ENCODE measurements at regions not wholly inside any gene's neighbourhood (a gene's known extent, or its start where the extent isn't known, plus 50 kb on each side); places are given as distances from the start of the nearest gene placed in this dataset.

DNA sequence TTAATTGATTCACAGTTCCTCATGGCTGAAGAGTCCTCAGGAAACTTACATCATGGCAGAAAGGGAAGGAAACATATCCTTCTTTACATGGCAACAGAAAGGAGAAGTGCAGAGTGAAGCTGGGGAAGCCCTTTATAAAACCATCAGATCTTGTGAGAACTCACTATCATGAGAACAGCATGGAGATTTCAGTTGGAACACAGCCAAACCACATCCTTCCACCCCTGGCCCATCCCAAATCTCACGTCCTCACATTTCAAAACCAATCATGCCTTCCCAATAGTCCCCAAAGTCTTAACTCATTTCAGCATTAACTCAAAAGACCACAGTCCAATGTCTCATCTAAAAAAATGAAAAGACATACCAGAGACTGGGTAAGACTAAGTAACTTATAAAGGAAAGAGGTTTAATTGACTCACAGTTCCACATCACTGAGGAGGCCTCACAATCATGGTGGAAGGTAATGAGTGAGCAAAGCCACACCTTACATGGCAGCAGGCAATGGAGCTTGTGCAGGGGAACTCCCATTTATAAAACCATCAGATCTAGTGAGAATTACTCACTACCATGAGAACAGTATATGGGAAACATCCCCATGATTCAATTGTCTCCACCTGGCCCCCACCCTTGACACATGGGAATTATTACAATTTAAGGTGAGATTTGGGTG is 105.2 kb downstream of the MRPL39 start:
- BruUV-seq (replicated peaks), result no TSS peak
- no peak overlapping the region for H3K4me2 ChIP-seq (ENCODE audit: insufficient read depth, low read length)
- FAIRE-seq (no peak), DNase-seq (ENCODE audit: low read depth, low spot score) (no peak)
- H3K4me1 ChIP-seq (ENCODE audit: control insufficient read depth, extremely low read depth, insufficient read depth, low read length), result no peaks in the 10 kb centered on the region
- H2AFZ ChIP-seq (ENCODE audit: low read depth, low read length), result no peak overlapping the region
- H3K9me1 ChIP-seq (replicated peaks; ENCODE audit: control insufficient read depth, extremely low read depth, insufficient read depth, low read length), result no peaks in the 10 kb centered on the region
- dilution Hi-C loops (cut with MboI; ENCODE audit: extremely low pct_ligation_motif_present, low sequenced_read_pairs) (no loop called here), intact Hi-C loops (cut with micrococcal nuclease) (no loop called here)
- no peak overlapping the region for H3K9ac ChIP-seq (replicated peaks; ENCODE audit: extremely low read depth, insufficient read depth, low read length)
- no peak overlapping the region for H3K27ac ChIP-seq (ENCODE audit: insufficient read depth, low read depth, low read length)
- H3K9me3 ChIP-seq (replicated peaks; ENCODE audit: control insufficient read depth, insufficient read depth, low read length), result no peaks in the 10 kb centered on the region
- CTCF ChIA-PET, result no interaction called here
- no peaks in the 10 kb centered on the region for H4K20me1 ChIP-seq (replicated peaks; ENCODE audit: control insufficient read depth, extremely low read depth, insufficient read depth, low read length)
- H3K27me3 ChIP-seq (ENCODE audit: control insufficient read depth in 2 of 2, insufficient read depth in 2 of 2, low read length in 2 of 2), result no peaks in the 10 kb centered on the region
- TF ChIP-seq, protein P1, sequence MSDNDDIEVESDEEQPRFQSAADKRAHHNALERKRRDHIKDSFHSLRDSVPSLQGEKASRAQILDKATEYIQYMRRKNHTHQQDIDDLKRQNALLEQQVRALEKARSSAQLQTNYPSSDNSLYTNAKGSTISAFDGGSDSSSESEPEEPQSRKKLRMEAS (IDR thresholded peaks at IDR 0.05; ENCODE audit: insufficient read depth, insufficient read length), result no peak
- TF ChIP-seq POLR2AphosphoS5 (IDR thresholded peaks at IDR 0.05; ENCODE audit: insufficient read depth, low read depth, low read length) (no peak), GATA2 (IDR thresholded peaks at IDR 0.05; ENCODE audit: insufficient read depth, insufficient read length, low read depth, low read length) (no peak), POLR2A (IDR thresholded peaks at IDR 0.05; ENCODE audit: low read depth, low read length) (no peak), MYC (IDR thresholded peaks at IDR 0.05; ENCODE audit: low read depth, low read length) (no peak), JUN (IDR thresholded peaks at IDR 0.05; ENCODE audit: borderline replicate concordance, insufficient read depth, insufficient read length, low read depth) (no peak), FOS (IDR thresholded peaks at IDR 0.05; ENCODE audit: borderline replicate concordance, insufficient read depth, low read length) (no peak), EZH2 (IDR thresholded peaks at IDR 0.05; ENCODE audit: borderline replicate concordance, low read depth, low read length, severe bottlenecking) (no peak)
- TF ChIP-seq, protein P2, sequence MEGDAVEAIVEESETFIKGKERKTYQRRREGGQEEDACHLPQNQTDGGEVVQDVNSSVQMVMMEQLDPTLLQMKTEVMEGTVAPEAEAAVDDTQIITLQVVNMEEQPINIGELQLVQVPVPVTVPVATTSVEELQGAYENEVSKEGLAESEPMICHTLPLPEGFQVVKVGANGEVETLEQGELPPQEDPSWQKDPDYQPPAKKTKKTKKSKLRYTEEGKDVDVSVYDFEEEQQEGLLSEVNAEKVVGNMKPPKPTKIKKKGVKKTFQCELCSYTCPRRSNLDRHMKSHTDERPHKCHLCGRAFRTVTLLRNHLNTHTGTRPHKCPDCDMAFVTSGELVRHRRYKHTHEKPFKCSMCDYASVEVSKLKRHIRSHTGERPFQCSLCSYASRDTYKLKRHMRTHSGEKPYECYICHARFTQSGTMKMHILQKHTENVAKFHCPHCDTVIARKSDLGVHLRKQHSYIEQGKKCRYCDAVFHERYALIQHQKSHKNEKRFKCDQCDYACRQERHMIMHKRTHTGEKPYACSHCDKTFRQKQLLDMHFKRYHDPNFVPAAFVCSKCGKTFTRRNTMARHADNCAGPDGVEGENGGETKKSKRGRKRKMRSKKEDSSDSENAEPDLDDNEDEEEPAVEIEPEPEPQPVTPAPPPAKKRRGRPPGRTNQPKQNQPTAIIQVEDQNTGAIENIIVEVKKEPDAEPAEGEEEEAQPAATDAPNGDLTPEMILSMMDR (IDR thresholded peaks at IDR 0.05; ENCODE audit: extremely low read depth in 1 of 2, insufficient read depth in 1 of 2, low read depth in 1 of 2, low read length in 2 of 2), result no peak
- POLR2A ChIA-PET, result no interaction called here
- H3K4me3 ChIP-seq (replicated peaks in 1 of 3; ENCODE audit: insufficient read depth in 1 of 3, low read depth in 1 of 3, low read length in 3 of 3), result no peak overlapping the region
- no peaks in the 10 kb centered on the region for H3K36me3 ChIP-seq (ENCODE audit: control insufficient read depth in 2 of 2, extremely low read depth in 1 of 2, insufficient read depth in 2 of 2, low read length in 2 of 2)
- no peaks in the 10 kb centered on the region for H3K79me2 ChIP-seq (ENCODE audit: control insufficient read depth, insufficient read depth, low read length)

Data from endothelial cell of umbilical vein (primary cell).